ENCODE measurements at regions not wholly inside any gene's neighbourhood (a gene's known extent, or its start where the extent isn't known, plus 50 kb on each side); places are given as distances from the start of the nearest gene placed in this dataset.

DNA sequence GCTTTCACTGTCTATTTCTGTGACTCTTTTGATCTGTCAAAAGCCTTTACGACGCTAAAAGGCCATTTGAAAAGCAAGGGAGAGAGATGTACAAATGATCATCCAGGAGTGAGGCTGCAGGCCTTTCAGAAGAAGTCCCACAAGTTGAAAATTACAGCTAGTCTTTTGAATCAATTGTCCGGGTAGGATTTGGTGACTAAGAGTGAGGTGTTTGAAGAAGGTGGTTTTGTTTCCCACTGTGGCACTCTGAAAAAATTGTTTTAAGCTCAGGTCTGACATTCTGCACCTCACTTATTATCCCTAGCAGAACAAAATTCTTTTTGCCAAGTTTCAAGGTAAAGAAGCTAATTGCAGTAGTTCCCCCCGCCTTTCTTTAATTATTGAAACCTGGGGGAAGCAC lies 50.8 kb upstream of the TMEM108 start:
- H3K27ac Mint-ChIP-seq (ENCODE audit: unreplicated experiment): no peak overlapping the region
- peaks cover 6% of the 10 kb centered on the region for H3K9me3 Mint-ChIP-seq (ENCODE audit: unreplicated experiment)
- H3K36me3 Mint-ChIP-seq (ENCODE audit: unreplicated experiment): no peaks in the 10 kb centered on the region
- H3K27me3 Mint-ChIP-seq (ENCODE audit: unreplicated experiment): peaks cover 31% of the 10 kb centered on the region
- TF ChIP-seq, protein P1, sequence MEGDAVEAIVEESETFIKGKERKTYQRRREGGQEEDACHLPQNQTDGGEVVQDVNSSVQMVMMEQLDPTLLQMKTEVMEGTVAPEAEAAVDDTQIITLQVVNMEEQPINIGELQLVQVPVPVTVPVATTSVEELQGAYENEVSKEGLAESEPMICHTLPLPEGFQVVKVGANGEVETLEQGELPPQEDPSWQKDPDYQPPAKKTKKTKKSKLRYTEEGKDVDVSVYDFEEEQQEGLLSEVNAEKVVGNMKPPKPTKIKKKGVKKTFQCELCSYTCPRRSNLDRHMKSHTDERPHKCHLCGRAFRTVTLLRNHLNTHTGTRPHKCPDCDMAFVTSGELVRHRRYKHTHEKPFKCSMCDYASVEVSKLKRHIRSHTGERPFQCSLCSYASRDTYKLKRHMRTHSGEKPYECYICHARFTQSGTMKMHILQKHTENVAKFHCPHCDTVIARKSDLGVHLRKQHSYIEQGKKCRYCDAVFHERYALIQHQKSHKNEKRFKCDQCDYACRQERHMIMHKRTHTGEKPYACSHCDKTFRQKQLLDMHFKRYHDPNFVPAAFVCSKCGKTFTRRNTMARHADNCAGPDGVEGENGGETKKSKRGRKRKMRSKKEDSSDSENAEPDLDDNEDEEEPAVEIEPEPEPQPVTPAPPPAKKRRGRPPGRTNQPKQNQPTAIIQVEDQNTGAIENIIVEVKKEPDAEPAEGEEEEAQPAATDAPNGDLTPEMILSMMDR (IDR thresholded peaks at IDR 0.05): no peak
- DNase-seq (ENCODE audit: extremely low spot score, unreplicated experiment): no peak
- no peaks in the 10 kb centered on the region for H3K4me1 Mint-ChIP-seq (ENCODE audit: unreplicated experiment)
- no peak overlapping the region for H3K4me3 Mint-ChIP-seq (ENCODE audit: unreplicated experiment)

DNA sequence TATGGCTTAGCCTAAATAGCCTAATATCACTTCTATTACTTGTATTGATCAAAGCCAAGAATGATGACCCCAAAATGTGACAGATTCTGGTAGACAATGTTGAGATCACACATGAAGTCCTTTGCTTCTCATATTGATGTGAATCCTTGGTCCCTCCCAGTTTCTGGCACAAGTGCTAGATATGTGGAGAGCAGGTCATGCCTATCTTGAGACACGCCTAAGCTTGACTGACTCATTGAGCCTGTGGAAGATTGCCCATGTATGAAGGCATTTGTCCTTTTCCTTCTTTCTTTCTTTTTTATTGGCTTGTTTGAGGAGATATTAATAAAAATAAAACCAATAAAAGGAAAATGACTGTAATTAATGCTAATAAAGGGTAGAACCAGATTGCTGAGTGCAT lies 54.0 kb upstream of the TMEM108 start:
- Mint-ChIP-seq H3K4me3 (ENCODE audit: unreplicated experiment) (no peak overlapping the region), H3K27ac (ENCODE audit: unreplicated experiment) (no peak overlapping the region), H3K4me1 (ENCODE audit: unreplicated experiment) (no peaks in the 10 kb centered on the region), H3K27me3 (ENCODE audit: unreplicated experiment) (peaks cover 26% of the 10 kb centered on the region), H3K36me3 (ENCODE audit: unreplicated experiment) (no peaks in the 10 kb centered on the region), H3K9me3 (ENCODE audit: unreplicated experiment) (peaks cover 12% of the 10 kb centered on the region)
- TF ChIP-seq, protein P1 (IDR thresholded peaks at IDR 0.05): no peak
- no peak for DNase-seq (ENCODE audit: extremely low spot score, unreplicated experiment)

DNA sequence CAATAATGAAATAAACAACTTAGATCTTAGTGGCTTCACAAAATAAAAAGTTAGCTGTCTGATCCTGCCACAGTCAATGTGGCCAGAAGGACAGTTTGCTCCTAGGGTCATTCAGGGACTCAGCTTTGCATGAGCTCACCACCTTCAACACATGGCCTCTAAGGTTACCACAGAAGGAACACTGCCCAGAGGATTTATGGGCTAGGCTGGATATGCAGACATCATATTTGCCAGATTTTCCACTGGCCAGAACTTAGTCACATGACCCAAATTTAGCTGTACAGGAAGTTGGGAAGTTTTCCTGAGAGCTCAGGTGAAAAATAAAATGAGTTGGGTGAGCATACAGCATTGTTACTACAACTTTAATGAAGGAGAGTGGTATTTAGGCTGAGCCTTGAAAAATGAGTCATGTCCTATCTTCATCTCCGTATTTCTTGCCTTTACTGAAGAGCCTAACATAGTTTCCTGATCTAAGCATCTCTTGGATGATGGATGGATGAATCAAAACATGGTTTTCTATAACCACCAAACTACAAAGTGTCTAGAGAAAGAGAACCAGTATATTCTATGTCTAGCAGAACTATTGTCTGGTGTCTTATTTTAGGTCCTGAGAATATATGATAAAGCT lies 54.9 kb upstream of the TMEM108 start:
- Mint-ChIP-seq H3K27me3 (ENCODE audit: unreplicated experiment) (peaks cover 25% of the 10 kb centered on the region), H3K9me3 (ENCODE audit: unreplicated experiment) (peaks cover 12% of the 10 kb centered on the region), H3K4me3 (ENCODE audit: unreplicated experiment) (no peak overlapping the region), H3K27ac (ENCODE audit: unreplicated experiment) (no peak overlapping the region), H3K36me3 (ENCODE audit: unreplicated experiment) (no peaks in the 10 kb centered on the region), H3K4me1 (ENCODE audit: unreplicated experiment) (no peaks in the 10 kb centered on the region)
- no peak for DNase-seq (ENCODE audit: extremely low spot score, unreplicated experiment)
- TF ChIP-seq, protein P1 (IDR thresholded peaks at IDR 0.05): no peak

DNA sequence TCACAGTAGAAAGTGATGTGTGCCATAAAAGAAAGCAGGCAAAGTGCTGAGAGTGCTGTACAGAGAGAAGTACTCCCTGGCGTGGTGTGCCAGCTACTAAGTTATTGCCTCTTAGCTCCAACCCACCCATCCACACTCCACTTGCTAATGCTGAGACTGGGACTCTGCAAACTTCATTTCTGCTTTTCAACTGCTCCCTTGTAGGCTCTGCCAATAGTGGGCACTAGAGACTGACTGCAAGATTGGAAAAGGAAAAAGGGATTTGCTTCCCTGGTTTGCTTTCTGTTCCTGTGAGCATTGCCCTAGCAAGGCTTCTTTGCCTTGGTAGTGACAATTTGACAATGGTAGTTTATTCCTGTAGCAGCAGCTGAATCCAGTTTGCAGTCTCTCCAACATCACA lies 56.5 kb upstream of the TMEM108 start:
- Mint-ChIP-seq H3K4me3 (ENCODE audit: unreplicated experiment) (no peak overlapping the region), H3K36me3 (ENCODE audit: unreplicated experiment) (no peaks in the 10 kb centered on the region), H3K4me1 (ENCODE audit: unreplicated experiment) (no peaks in the 10 kb centered on the region), H3K9me3 (ENCODE audit: unreplicated experiment) (peaks cover 12% of the 10 kb centered on the region), H3K27me3 (ENCODE audit: unreplicated experiment) (peaks cover 22% of the 10 kb centered on the region), H3K27ac (ENCODE audit: unreplicated experiment) (no peak overlapping the region)
- TF ChIP-seq, protein P1 (IDR thresholded peaks at IDR 0.05): no peak
- no peak for DNase-seq (ENCODE audit: extremely low spot score, unreplicated experiment)

DNA sequence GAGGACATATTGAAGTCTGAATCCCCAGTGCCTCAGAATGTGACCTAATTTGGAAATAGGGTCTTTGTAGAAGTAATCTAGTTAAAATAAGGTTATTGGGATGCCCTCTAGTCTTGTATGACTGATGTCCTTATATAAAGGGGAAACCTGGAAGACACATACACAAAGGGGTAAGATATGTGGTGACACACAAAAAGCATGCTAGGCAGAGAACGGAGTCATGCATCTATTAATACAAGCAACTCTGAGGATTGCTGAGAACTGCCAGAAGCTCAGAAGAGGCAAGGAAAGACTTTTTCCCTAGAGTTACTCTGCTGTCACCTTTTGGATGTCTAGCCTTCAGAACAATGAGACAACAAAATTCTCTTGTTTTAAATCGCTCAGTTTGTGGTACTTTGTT lies 58.1 kb upstream of the TMEM108 start:
- Mint-ChIP-seq H3K36me3 (ENCODE audit: unreplicated experiment) (no peaks in the 10 kb centered on the region), H3K4me3 (ENCODE audit: unreplicated experiment) (no peak overlapping the region), H3K27ac (ENCODE audit: unreplicated experiment) (no peak overlapping the region), H3K9me3 (ENCODE audit: unreplicated experiment) (peaks cover 6% of the 10 kb centered on the region), H3K27me3 (ENCODE audit: unreplicated experiment) (peaks cover 25% of the 10 kb centered on the region), H3K4me1 (ENCODE audit: unreplicated experiment) (no peaks in the 10 kb centered on the region)
- TF ChIP-seq, protein P1 (IDR thresholded peaks at IDR 0.05): no peak
- no peak for DNase-seq (ENCODE audit: extremely low spot score, unreplicated experiment)
